ENCODE measurements at regions not wholly inside any gene's neighbourhood (a gene's known extent, or its start where the extent isn't known, plus 50 kb on each side); places are given as distances from the start of the nearest gene placed in this dataset.

DNA sequence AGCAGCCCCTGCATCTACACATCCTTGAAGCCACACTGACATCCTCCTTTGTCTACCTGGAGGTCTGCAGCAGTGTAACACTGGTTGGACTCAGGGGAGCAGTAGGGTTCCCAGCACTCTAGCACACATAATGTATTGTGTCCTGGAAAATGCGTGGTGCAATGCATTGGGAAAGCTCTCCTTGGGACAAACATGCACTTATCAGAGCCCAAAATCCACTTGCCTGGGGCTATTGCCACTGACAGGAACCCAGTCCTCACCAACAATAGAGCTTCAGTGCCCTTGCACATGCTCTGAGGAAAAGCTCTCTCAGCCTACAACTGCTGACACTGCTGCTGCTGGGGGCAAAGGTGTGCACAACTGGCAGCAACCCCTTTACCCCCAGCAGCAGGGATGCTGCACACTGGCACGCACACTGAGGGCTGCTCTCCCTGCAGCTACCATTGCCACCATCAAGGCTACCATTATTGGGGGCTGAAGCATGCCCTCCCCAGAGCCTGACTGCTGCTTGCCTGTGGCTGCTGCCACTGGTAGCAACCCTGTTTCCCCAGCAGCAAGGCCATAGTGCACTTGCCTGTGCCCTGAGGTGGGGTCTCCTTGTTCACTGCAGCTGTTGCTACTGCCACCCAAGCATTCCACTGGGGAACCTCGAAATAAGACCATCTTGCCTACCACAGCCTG is 221.9 kb downstream of the SLC38A4 start:
- TF ChIP-seq, protein P1, sequence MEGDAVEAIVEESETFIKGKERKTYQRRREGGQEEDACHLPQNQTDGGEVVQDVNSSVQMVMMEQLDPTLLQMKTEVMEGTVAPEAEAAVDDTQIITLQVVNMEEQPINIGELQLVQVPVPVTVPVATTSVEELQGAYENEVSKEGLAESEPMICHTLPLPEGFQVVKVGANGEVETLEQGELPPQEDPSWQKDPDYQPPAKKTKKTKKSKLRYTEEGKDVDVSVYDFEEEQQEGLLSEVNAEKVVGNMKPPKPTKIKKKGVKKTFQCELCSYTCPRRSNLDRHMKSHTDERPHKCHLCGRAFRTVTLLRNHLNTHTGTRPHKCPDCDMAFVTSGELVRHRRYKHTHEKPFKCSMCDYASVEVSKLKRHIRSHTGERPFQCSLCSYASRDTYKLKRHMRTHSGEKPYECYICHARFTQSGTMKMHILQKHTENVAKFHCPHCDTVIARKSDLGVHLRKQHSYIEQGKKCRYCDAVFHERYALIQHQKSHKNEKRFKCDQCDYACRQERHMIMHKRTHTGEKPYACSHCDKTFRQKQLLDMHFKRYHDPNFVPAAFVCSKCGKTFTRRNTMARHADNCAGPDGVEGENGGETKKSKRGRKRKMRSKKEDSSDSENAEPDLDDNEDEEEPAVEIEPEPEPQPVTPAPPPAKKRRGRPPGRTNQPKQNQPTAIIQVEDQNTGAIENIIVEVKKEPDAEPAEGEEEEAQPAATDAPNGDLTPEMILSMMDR (IDR thresholded peaks at IDR 0.05), result no peak
- TF ChIP-seq POLR2A (IDR thresholded peaks at IDR 0.05), result no peak

Data from heart left ventricle (tissue), 13 donors.